Astrocyte (in vitro differentiated cells and primary cell): ENCODE measurements at regions not wholly inside any gene's neighbourhood (a gene's known extent, or its start where the extent isn't known, plus 50 kb on each side); places are given as distances from the start of the nearest gene placed in this dataset.

ENCODE experiments used
- DNase-seq: peaks from one replicate; pipeline ENCODE4 v3.0.0-alpha.2; 2010; ENCODE audit warnings: low read depth
- FAIRE-seq: peaks from 2 replicates; lab custom pipeline; 2011; peaks lifted over from hg19 to GRCh38; lab: Jason Lieb, UNC
- H2AFZ ChIP-seq: 2 replicates; pipeline ENCODE4 v1.6.0; 2012; ENCODE audit warnings: low read depth, low read length, inconsistent platforms
- H3K27ac ChIP-seq: 2 replicates; pipeline ENCODE4 v1.5.1; 2011; ENCODE audit warnings: low read depth, low read length, inconsistent platforms
- H3K27me3 ChIP-seq: 2 replicates; pipeline ENCODE4 v1.6.0; 2011; ENCODE audit warnings: low read length, inconsistent platforms; ENCODE audit not compliant: insufficient read depth
- H3K36me3 ChIP-seq: 2 replicates; pipeline ENCODE4 v1.5.1; 2011; ENCODE audit warnings: low read length, inconsistent platforms; ENCODE audit not compliant: insufficient read depth
- H3K4me1 ChIP-seq: 2 replicates; pipeline ENCODE4 v1.5.1; 2011; ENCODE audit warnings: low read length, inconsistent platforms; ENCODE audit not compliant: insufficient read depth
- H3K4me2 ChIP-seq: 2 replicates; pipeline ENCODE4 v1.6.0; 2012; ENCODE audit warnings: low read length, inconsistent platforms
- H3K4me3 ChIP-seq: 2 replicates; pipeline ENCODE4 v1.5.1; 2011; ENCODE audit warnings: low read depth, mild to moderate bottlenecking, low read length, inconsistent platforms; ENCODE audit not compliant: insufficient read depth
- H3K79me2 ChIP-seq: 2 replicates; pipeline ENCODE4 v1.6.0; 2012; ENCODE audit warnings: mild to moderate bottlenecking, low read length, inconsistent platforms; ENCODE audit not compliant: insufficient read depth
- H3K9ac ChIP-seq: 2 replicates; pipeline ENCODE4 v1.6.0; 2012; ENCODE audit warnings: mild to moderate bottlenecking, low read length, inconsistent platforms
- H3K9me3 ChIP-seq: 2 replicates; pipeline ENCODE4 v1.5.1; 2012; ENCODE audit warnings: low read depth, mild to moderate bottlenecking, low read length, inconsistent platforms; ENCODE audit not compliant: insufficient read depth
- H4K20me1 ChIP-seq: 2 replicates; pipeline ENCODE4 v1.6.0; 2012; ENCODE audit warnings: low read length, inconsistent platforms; ENCODE audit not compliant: insufficient read depth
- H3K27ac Mint-ChIP-seq: one replicate; pipeline ENCODE4 v1.8.0; 2021; ENCODE audit warnings: mild to moderate bottlenecking, mixed read lengths; ENCODE audit not compliant: unreplicated experiment
- H3K27me3 Mint-ChIP-seq: one replicate; pipeline ENCODE4 v1.8.0; 2021; ENCODE audit warnings: low read depth, mixed read lengths; ENCODE audit not compliant: unreplicated experiment
- H3K36me3 Mint-ChIP-seq: one replicate; pipeline ENCODE4 v1.8.0; 2021; ENCODE audit warnings: low read depth, mixed read lengths; ENCODE audit not compliant: unreplicated experiment
- H3K4me1 Mint-ChIP-seq: one replicate; pipeline ENCODE4 v1.8.0; 2021; ENCODE audit warnings: low read depth, mixed read lengths; ENCODE audit not compliant: unreplicated experiment
- H3K4me3 Mint-ChIP-seq: one replicate; pipeline ENCODE4 v1.8.0; 2021; ENCODE audit warnings: mild to moderate bottlenecking, moderate library complexity, mixed read lengths; ENCODE audit not compliant: unreplicated experiment
- H3K9me3 Mint-ChIP-seq: one replicate; pipeline ENCODE4 v1.8.0; 2021; ENCODE audit warnings: mild to moderate bottlenecking, mixed read lengths; ENCODE audit not compliant: unreplicated experiment
- EZH2 ChIP-seq: IDR thresholded peaks from 2 replicates; pipeline ENCODE4 v1.6.1; 2012; ENCODE audit warnings: mild to moderate bottlenecking, low read length, inconsistent platforms; ENCODE audit not compliant: insufficient read depth
- TF ChIP-seq, protein P1 (sequence below): IDR thresholded peaks from 2 replicates; pipeline ENCODE4 v1.5.1; 2011; ENCODE audit warnings: low read depth, mild to moderate bottlenecking, inconsistent platforms, low read length, moderate library complexity; ENCODE audit not compliant: insufficient read depth

DNA sequence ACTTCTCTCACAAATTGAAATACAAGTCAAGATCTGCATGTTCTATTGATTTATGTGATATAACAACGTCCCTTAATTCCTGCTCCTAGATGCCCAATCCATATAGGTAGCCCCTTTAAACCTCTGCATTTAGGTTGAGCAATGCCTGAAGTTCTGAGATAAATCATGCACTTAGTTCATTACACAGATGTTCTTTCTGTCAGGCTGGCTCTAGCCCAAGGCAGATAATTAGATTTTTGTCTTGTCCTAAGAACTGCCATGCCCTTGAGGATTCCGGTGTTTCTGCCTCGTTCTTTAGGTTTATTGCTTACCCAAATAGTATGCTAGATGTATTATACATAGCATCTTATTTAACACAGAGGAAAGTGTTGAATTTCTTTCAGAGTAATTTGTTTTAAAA lies 143.1 kb downstream of the TRAM1L1 start:
- no peaks in the 10 kb centered on the region for H3K27me3 ChIP-seq
- H4K20me1 ChIP-seq, result no peaks in the 10 kb centered on the region
- DNase-seq (no peak), FAIRE-seq (no peak)
- H3K36me3 ChIP-seq, result no peaks in the 10 kb centered on the region
- Mint-ChIP-seq H3K27ac (no peak overlapping the region), H3K36me3 (no peaks in the 10 kb centered on the region), H3K4me3 (no peak overlapping the region), H3K27me3 (no peaks in the 10 kb centered on the region), H3K4me1 (no peaks in the 10 kb centered on the region), H3K9me3 (no peaks in the 10 kb centered on the region)
- H3K4me1 ChIP-seq, result no peaks in the 10 kb centered on the region
- H3K27ac ChIP-seq, result no peak overlapping the region
- H3K79me2 ChIP-seq, result no peaks in the 10 kb centered on the region
- H2AFZ ChIP-seq, result no peak overlapping the region
- no peak overlapping the region for H3K4me3 ChIP-seq
- H3K4me2 ChIP-seq, result no peak overlapping the region
- no peak overlapping the region for H3K9ac ChIP-seq
- TF ChIP-seq EZH2, result no peak
- TF ChIP-seq, protein P1, sequence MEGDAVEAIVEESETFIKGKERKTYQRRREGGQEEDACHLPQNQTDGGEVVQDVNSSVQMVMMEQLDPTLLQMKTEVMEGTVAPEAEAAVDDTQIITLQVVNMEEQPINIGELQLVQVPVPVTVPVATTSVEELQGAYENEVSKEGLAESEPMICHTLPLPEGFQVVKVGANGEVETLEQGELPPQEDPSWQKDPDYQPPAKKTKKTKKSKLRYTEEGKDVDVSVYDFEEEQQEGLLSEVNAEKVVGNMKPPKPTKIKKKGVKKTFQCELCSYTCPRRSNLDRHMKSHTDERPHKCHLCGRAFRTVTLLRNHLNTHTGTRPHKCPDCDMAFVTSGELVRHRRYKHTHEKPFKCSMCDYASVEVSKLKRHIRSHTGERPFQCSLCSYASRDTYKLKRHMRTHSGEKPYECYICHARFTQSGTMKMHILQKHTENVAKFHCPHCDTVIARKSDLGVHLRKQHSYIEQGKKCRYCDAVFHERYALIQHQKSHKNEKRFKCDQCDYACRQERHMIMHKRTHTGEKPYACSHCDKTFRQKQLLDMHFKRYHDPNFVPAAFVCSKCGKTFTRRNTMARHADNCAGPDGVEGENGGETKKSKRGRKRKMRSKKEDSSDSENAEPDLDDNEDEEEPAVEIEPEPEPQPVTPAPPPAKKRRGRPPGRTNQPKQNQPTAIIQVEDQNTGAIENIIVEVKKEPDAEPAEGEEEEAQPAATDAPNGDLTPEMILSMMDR, result no peak
- H3K9me3 ChIP-seq, result no peaks in the 10 kb centered on the region

DNA sequence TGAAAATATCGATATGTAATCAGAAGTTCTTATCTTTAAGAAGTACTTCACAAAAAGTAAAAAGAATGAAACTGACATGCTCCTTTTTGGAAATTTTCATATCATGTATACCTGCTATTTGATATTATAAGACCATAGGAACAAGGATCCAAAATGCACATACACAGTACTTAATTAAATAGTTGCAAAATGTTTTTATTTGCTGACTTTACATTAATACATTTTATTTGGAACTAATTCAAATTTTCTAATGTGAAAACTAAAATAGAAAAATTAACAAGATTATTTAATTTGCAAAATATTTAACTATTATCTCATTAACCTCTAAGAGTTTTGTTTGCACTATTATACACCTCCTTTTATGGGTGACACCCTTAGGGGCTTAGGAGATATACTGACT lies 155.0 kb downstream of the TRAM1L1 start:
- Histone ChIP-seq H3K79me2 (no peaks in the 10 kb centered on the region), H4K20me1 (no peaks in the 10 kb centered on the region), H3K4me1 (no peaks in the 10 kb centered on the region), H3K27ac (no peak overlapping the region), H3K4me3 (no peak overlapping the region), H2AFZ (no peak overlapping the region), H3K9me3 (no peaks in the 10 kb centered on the region), H3K27me3 (no peaks in the 10 kb centered on the region), H3K9ac (no peak overlapping the region), H3K36me3 (no peaks in the 10 kb centered on the region), H3K4me2 (no peak overlapping the region)
- H3K4me1 Mint-ChIP-seq, result no peaks in the 10 kb centered on the region
- H3K9me3 Mint-ChIP-seq, result no peaks in the 10 kb centered on the region
- H3K27ac Mint-ChIP-seq, result no peak overlapping the region
- no peak overlapping the region for H3K4me3 Mint-ChIP-seq
- H3K36me3 Mint-ChIP-seq, result no peaks in the 10 kb centered on the region
- no peak for TF ChIP-seq EZH2
- TF ChIP-seq, protein P1, result no peak
- no peak for FAIRE-seq
- peaks cover 9% of the 10 kb centered on the region for H3K27me3 Mint-ChIP-seq
- no peak for DNase-seq

- Histone ChIP-seq H3K27me3 (no peaks in the 10 kb centered on the region), H3K9ac (peak overlapping the region; percentile 17), H3K79me2 (no peaks in the 10 kb centered on the region), H4K20me1 (no peaks in the 10 kb centered on the region), H3K4me2 (peak overlapping the region; percentile 84), H3K9me3 (no peaks in the 10 kb centered on the region), H2AFZ (peak overlapping the region; percentile 90), H3K4me1 (no peaks in the 10 kb centered on the region), H3K27ac (no peak overlapping the region), H3K4me3 (no peak overlapping the region), H3K36me3 (no peaks in the 10 kb centered on the region)
- Mint-ChIP-seq H3K4me3 (peak overlapping the region; percentile 62), H3K36me3 (no peaks in the 10 kb centered on the region), H3K4me1 (no peaks in the 10 kb centered on the region), H3K9me3 (no peaks in the 10 kb centered on the region), H3K27me3 (peaks cover 10% of the 10 kb centered on the region), H3K27ac (no peak overlapping the region)
- no peak for FAIRE-seq
- TF ChIP-seq, protein P1, result no peak
- no peak for TF ChIP-seq EZH2
- DNase-seq, result no peak
These were observed 158.6 kb downstream of the TRAM1L1 start for GRCh38 chr4:116926631-116927295.
